ENCODE measurements at regions not wholly inside any gene's neighbourhood (a gene's known extent, or its start where the extent isn't known, plus 50 kb on each side); places are given as distances from the start of the nearest gene placed in this dataset.

DNA sequence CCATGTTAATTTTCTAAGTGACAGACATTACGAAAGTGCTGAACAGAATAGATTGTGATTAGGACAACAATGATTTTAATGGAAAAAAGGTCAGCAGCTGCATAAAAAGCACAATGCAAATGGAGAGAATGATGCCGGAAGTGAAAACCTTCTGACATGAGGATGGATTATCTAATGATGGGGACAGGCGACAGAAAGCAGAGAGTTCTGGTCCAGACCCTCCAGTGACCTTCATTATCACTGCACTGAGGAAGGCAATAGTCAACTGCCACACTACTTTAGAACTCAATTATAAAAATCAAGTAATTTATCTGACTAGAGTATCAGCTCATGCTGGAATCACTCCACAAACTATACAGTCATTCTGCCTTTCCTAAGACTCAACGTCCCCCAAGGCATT is 746.1 kb upstream of the EPHA5 start:
- TF ChIP-seq, protein P1, sequence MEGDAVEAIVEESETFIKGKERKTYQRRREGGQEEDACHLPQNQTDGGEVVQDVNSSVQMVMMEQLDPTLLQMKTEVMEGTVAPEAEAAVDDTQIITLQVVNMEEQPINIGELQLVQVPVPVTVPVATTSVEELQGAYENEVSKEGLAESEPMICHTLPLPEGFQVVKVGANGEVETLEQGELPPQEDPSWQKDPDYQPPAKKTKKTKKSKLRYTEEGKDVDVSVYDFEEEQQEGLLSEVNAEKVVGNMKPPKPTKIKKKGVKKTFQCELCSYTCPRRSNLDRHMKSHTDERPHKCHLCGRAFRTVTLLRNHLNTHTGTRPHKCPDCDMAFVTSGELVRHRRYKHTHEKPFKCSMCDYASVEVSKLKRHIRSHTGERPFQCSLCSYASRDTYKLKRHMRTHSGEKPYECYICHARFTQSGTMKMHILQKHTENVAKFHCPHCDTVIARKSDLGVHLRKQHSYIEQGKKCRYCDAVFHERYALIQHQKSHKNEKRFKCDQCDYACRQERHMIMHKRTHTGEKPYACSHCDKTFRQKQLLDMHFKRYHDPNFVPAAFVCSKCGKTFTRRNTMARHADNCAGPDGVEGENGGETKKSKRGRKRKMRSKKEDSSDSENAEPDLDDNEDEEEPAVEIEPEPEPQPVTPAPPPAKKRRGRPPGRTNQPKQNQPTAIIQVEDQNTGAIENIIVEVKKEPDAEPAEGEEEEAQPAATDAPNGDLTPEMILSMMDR (IDR thresholded peaks at IDR 0.05): no peak
- Histone ChIP-seq H3K27ac (no peak overlapping the region), H3K27me3 (no peaks in the 10 kb centered on the region), H3K36me3 (no peaks in the 10 kb centered on the region), H3K4me1 (ENCODE audit: control insufficient read depth in 1 of 2, insufficient read depth in 1 of 2, low read depth in 1 of 2, low read length in 1 of 2) (no peaks in the 10 kb centered on the region), H3K9me3 (no peaks in the 10 kb centered on the region), H3K4me3 (ENCODE audit: low read depth in 1 of 2, low read length in 1 of 2) (no peak overlapping the region)

DNA sequence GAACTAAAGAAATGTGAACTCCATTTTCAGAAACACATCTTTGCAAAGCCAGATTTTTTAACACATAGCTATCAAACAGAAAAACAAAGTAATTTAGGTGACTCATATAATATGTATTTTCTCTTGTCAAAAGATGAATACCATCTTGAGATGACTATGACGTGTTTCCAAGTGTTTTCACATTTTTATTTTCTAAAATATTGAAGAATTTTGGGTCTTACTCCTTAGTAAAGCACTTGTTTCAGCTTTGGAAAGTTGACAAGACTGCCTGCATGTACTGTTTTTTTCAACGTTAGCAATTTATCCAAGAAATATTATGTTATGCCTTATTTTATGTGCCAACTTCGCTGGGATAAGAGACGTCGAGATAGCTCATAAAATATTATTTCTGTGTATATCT is 733.9 kb upstream of the EPHA5 start:
- H3K4me1 ChIP-seq (ENCODE audit: control insufficient read depth in 1 of 2, insufficient read depth in 1 of 2, low read depth in 1 of 2, low read length in 1 of 2): no peaks in the 10 kb centered on the region
- no peaks in the 10 kb centered on the region for H3K36me3 ChIP-seq
- H3K9me3 ChIP-seq: no peaks in the 10 kb centered on the region
- H3K27me3 ChIP-seq: no peaks in the 10 kb centered on the region
- TF ChIP-seq, protein P1 (IDR thresholded peaks at IDR 0.05): no peak
- no peak overlapping the region for H3K4me3 ChIP-seq (ENCODE audit: low read depth in 1 of 2, low read length in 1 of 2)
- no peak overlapping the region for H3K27ac ChIP-seq

DNA sequence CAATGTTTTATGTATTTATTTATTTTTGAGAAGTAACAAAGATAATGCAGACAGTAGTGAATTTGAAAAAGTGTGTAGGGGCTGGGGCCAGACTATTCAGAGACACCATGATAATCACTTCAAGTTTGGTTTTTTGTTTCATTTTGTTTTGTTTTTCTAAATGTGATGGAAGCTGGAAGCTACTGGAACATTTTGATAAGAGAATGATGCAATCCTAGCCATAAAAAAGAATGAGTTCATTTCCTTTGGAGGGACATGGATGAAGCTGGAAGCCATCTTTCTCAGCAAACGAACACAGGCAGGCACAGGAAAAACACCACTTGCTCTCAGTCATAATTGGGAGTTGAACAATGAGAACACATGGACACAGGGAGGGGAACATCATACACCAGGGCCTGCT is 706.6 kb upstream of the EPHA5 start:
- Histone ChIP-seq H3K4me1 (ENCODE audit: control insufficient read depth in 1 of 2, insufficient read depth in 1 of 2, low read depth in 1 of 2, low read length in 1 of 2) (no peaks in the 10 kb centered on the region), H3K9me3 (no peaks in the 10 kb centered on the region), H3K27ac (no peak overlapping the region), H3K27me3 (no peaks in the 10 kb centered on the region), H3K36me3 (no peaks in the 10 kb centered on the region), H3K4me3 (ENCODE audit: low read depth in 1 of 2, low read length in 1 of 2) (no peak overlapping the region)
- TF ChIP-seq, protein P1 (IDR thresholded peaks at IDR 0.05): no peak

DNA sequence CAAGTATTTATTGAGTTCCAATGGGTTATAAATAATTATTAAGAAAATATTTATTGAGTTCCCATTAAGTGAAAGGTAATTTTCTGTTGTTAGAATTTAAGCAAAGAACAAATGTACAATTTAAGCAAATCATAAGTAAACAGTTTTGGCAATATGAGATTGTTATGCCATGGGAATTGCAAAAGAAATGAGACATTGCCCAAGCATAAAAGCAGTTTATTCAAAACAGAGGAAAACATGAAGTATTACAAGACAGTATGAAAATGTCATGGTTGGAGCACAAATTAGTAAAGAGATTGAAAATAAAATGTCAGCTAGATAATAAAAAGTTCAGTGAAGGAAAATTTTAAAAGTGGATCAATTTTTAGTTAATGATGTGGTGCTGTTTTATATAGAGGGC is 706.1 kb upstream of the EPHA5 start:
- Histone ChIP-seq H3K36me3 (no peaks in the 10 kb centered on the region), H3K9me3 (no peaks in the 10 kb centered on the region), H3K4me1 (ENCODE audit: control insufficient read depth in 1 of 2, insufficient read depth in 1 of 2, low read depth in 1 of 2, low read length in 1 of 2) (no peaks in the 10 kb centered on the region), H3K27me3 (no peaks in the 10 kb centered on the region), H3K27ac (no peak overlapping the region), H3K4me3 (ENCODE audit: low read depth in 1 of 2, low read length in 1 of 2) (no peak overlapping the region)
- TF ChIP-seq, protein P1 (IDR thresholded peaks at IDR 0.05): no peak

DNA sequence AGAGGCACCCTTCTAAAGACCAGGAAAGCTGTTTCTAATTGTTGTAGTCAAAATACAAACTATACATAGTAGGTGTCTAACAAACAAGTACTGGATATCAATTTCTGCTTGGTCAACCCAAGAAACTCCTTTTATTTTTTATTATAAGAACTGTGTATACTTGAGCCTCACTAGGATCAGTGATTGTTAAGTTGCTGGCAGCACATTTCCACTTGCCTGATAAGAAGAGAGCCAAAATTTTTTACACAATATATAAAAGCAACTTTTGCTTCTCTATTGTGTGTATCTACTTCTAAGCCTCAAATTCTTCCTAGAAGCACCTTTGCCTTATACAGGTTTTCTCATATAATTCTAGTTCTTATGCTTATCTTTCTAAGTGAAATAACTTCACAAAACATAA is 703.0 kb upstream of the EPHA5 start:
- no peaks in the 10 kb centered on the region for H3K36me3 ChIP-seq

More for the DNA sequence above, 703.0 kb upstream of the EPHA5 start:
- Histone ChIP-seq H3K4me3 (ENCODE audit: low read depth in 1 of 2, low read length in 1 of 2) (no peak overlapping the region), H3K9me3 (no peaks in the 10 kb centered on the region), H3K27ac (no peak overlapping the region), H3K27me3 (no peaks in the 10 kb centered on the region), H3K4me1 (ENCODE audit: control insufficient read depth in 1 of 2, insufficient read depth in 1 of 2, low read depth in 1 of 2, low read length in 1 of 2) (no peaks in the 10 kb centered on the region)
- TF ChIP-seq, protein P1 (IDR thresholded peaks at IDR 0.05): no peak
